Astrocyte (in vitro differentiated cells and primary cell): ENCODE measurements at regions not wholly inside any gene's neighbourhood (a gene's known extent, or its start where the extent isn't known, plus 50 kb on each side); places are given as distances from the start of the nearest gene placed in this dataset.

Experiments
- EZH2 ChIP-seq: IDR thresholded peaks from 2 replicates; pipeline ENCODE4 v1.6.1; 2012; ENCODE audit warnings: mild to moderate bottlenecking, low read length, inconsistent platforms; ENCODE audit not compliant: insufficient read depth
- TF ChIP-seq, protein P1 (sequence below): IDR thresholded peaks from 2 replicates; pipeline ENCODE4 v1.5.1; 2011; ENCODE audit warnings: low read depth, mild to moderate bottlenecking, inconsistent platforms, low read length, moderate library complexity; ENCODE audit not compliant: insufficient read depth

DNA sequence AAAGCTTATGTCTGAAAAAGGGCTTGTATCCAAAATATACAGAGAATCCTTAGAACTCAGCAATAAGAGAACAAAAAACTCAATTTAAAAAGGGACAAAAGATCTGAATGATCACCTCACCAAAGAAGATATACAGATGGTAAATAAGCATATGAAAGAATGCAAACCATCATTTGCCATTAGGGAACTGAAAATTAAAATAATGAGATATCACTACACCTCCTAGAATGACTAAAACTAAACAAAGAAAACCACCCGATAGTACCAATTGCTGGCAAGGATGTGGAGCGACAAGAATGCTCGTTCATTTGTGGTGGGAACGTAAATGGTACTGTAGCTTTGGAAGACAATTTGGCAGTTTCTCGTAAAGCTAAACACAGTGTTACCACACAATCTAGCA lies 66.9 kb upstream of the MPHOSPH6 start:
- TF ChIP-seq, protein P1, sequence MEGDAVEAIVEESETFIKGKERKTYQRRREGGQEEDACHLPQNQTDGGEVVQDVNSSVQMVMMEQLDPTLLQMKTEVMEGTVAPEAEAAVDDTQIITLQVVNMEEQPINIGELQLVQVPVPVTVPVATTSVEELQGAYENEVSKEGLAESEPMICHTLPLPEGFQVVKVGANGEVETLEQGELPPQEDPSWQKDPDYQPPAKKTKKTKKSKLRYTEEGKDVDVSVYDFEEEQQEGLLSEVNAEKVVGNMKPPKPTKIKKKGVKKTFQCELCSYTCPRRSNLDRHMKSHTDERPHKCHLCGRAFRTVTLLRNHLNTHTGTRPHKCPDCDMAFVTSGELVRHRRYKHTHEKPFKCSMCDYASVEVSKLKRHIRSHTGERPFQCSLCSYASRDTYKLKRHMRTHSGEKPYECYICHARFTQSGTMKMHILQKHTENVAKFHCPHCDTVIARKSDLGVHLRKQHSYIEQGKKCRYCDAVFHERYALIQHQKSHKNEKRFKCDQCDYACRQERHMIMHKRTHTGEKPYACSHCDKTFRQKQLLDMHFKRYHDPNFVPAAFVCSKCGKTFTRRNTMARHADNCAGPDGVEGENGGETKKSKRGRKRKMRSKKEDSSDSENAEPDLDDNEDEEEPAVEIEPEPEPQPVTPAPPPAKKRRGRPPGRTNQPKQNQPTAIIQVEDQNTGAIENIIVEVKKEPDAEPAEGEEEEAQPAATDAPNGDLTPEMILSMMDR: no peak
- TF ChIP-seq EZH2: no peak
